ENCODE measurements at regions not wholly inside any gene's neighbourhood (a gene's known extent, or its start where the extent isn't known, plus 50 kb on each side); places are given as distances from the start of the nearest gene placed in this dataset.

DNA sequence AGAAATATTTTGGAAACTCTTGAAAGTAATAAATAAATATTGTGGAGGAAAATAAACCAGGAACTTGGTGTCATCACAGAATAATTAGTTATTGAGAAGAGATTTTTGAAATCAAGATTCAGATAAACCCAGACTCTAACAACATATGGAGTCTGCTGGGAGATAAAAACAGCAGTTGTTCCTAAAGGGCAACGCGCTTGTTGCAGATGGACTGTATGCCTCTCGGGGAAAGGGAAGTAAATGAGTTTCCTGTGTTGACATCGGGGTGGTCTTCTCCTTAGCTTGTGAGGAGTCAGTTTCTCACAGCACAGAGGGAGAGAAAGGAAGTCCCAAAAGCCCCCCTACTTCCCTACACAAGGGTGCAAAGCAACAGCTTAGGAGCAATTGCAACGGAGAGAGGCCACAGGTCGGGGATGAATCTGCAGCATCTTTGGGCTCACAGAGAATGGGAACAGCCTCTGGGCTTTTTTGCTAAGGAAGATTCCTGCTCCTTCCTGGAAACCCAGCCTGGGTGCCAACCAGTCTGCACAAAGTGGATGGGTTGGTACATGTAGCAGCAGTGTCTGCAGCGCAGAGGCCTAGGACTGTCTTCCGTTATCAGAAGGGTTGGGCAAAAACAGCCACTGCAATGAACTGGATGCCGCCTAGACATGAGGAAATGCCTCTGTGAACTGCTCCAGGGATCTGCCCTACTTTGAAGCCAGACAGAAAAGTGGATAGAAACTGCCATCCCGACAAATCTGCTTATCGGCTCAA, 603.0 kb upstream of the NRSN1 start:
- TF ChIP-seq GATA2 (IDR thresholded peaks at IDR 0.05; ENCODE audit: low read depth, low read length) (peak; percentile 83), GATA3 (IDR thresholded peaks at IDR 0.05; ENCODE audit: low read depth, low read length) (peak; percentile 84)
